Transverse colon (tissue), 3 donors: ENCODE measurements at regions not wholly inside any gene's neighbourhood (a gene's known extent, or its start where the extent isn't known, plus 50 kb on each side); places are given as distances from the start of the nearest gene placed in this dataset.

Experiments used
- CTCF ChIP-seq, 5 experiments: fragments of 200-600 bp in 3 of 5; fragments of 450-650 bp in 2 of 5; sonication (generic) in 3 of 5; IDR thresholded peaks; 1 replicate in 2 of 5; 2 replicates in 3 of 5; pipeline ENCODE4 v1.5.1; 2016 to 2017; ENCODE audit warnings: antibody characterized with exemption in 5 of 5, inconsistent platforms in 3 of 5, mild to moderate bottlenecking in 2 of 5, moderate library complexity in 1 of 5
- EP300 ChIP-seq: sonication (generic); formaldehyde crosslinking; IDR thresholded peaks from one replicate; pipeline ENCODE4 v1.6.1; 2017; ENCODE audit warnings: antibody characterized with exemption, low read depth
- POLR2A ChIP-seq: fragments of 450-650 bp; IDR thresholded peaks from one replicate; pipeline ENCODE4 v1.6.1; 2016; ENCODE audit warnings: antibody characterized with exemption, mild to moderate bottlenecking, moderate library complexity

GRCh38 chr6:146892283-146892612 lies 293.5 kb downstream of the ADGB start:
- TF ChIP-seq CTCF (IDR thresholded peaks at IDR 0.05) (no peak), EP300 (no peak), POLR2A (no peak)
